HG03039 (cell line): ENCODE measurements at regions not wholly inside any gene's neighbourhood (a gene's known extent, or its start where the extent isn't known, plus 50 kb on each side); places are given as distances from the start of the nearest gene placed in this dataset.

Source experiments
- ATAC-seq: cut with Tn5 transposase; IDR thresholded peaks from one replicate; pipeline ENCODE4 v1.9.1; 2021; ENCODE audit warnings: mild to moderate bottlenecking, moderate library complexity; ENCODE audit not compliant: unreplicated experiment

GRCh38 chr7:35508623-35509400, 186.1 kb downstream of the HERPUD2 start:
- no peak for ATAC-seq

GRCh38 chr7:35505066-35505465, 189.9 kb downstream of the HERPUD2 start:
- ATAC-seq = no peak

DNA sequence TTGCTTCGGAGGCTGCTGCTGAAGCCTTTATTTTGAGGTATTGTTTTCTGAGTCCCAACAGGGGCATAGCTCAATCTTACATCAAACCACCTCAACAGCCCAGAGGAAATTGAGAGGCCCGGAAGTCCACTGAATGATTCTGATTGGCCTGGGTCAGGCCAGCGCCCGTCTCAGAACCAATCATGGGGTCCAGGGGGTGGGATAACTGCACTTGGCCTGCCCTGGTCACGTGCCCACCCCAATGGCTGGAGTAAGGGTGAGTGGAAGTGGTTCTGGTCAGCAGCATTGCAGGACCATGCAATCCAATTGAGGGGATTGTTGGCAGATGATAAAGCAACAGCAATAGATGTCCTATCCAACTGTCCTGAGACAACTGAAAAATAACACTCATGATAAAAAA, 190.6 kb downstream of the HERPUD2 start:
- no peak for ATAC-seq

DNA sequence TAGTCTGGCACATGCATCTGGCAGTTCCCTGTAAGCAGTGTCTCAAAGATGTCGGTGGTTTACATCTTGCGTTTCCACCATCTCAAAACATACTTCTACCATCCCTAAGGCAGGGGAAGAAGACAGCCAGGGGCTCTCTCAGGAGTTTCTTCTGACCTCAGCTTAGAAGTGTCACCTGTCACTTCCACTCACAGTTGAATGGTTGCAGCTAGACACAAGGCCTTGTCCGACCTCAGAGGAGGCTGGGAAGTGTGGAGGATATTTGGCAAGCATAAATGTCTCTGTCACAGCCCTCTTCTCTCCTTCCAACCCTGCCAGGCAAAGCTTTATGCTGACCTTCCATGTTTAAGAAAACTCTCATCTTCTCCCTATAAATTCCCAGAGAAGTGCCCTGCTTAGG, 193.3 kb downstream of the HERPUD2 start:
- no peak for ATAC-seq

DNA sequence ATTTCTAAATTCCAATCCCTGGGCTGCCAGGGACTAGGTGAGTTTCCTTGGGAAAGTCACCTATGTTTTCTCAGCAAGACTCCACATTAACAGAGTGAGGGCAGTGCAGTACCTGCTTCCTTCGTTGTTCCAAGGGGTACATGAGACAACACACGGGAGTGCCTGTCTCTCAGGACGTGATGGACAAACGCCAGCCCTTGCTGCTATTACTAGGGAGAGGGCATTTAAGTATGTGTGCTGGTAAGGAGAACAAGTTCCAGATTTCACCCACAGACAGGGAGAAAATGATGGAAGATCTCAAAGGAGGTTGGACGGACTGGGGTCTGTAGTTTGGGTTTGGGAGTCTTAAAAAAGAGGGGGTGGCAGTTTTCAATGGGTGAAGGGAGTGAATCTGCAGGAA, 195.7 kb downstream of the HERPUD2 start:
- no peak for ATAC-seq

GRCh38 chr7:35498416-35498815, 196.5 kb downstream of the HERPUD2 start:
- no peak for ATAC-seq

DNA sequence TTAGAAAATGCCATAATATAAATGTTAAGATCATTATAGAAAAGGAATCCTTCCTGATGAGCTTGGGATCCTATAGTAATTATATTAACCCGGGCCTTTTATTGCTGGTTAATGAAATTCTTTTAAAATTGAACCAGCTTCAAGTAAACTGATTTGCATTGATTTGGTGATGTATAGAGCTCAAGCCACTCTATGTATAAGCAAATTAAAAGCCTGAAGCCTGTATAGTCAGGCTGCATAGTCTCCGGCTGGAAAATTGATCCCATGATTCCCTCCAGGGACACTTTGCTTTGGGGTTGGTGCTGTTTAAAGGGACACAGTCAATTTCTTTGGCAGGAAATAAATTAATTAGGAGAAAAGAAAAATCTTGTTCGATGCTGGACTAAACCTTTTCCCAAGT, 199.1 kb downstream of the HERPUD2 start:
- no peak for ATAC-seq

GRCh38 chr7:35495377-35495776, 199.6 kb downstream of the HERPUD2 start:
- ATAC-seq = no peak

GRCh38 chr7:35494407-35494806, 200.5 kb downstream of the HERPUD2 start:
- no peak for ATAC-seq

- no peak for ATAC-seq
These were observed 202.3 kb downstream of the HERPUD2 start for GRCh38 chr7:35492451-35493175.

DNA sequence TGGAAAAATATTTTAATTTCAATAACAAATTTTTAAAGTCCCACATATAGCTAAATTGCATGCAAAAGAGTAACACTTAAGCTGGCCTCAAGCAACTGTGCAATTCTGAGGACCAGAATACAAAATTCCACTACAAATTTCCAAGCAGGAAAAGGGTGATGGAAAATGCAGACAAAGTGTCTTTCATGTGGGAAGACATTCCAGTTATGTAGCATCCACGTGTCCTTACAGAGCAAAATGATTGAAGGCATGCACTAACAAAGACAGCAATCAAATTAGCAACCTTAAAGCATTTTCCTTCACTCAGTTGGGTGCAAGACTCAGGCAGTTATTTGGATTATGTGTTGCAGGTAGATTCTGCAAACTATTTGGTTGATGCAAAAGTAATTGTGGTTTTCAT, 203.7 kb downstream of the HERPUD2 start:
- no peak for ATAC-seq

- no peak for ATAC-seq
These were observed 207.1 kb downstream of the HERPUD2 start for GRCh38 chr7:35487841-35488240.

DNA sequence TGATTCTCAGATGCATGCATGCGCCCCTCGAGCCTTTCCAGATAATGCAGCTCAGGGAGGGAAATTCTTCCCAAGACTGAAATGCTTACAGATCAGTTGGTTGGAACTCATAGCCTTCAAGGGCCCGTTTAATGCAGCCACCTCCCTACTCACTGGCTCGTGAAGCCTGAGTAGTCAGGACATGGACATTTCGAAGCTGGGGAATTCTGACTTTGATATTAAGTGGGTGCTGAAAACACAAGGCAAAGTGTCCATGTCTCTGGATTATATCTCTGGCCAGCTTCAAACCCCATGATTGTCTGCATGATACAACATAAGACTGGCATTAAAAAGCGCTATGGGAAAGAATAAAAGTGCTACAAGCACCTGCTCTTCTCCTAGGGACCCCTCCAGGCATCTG, 207.5 kb downstream of the HERPUD2 start:
- ATAC-seq = no peak

- ATAC-seq = no peak
These were observed 209.5 kb downstream of the HERPUD2 start for GRCh38 chr7:35485436-35485835.

- no peak for ATAC-seq
These were observed 211.4 kb downstream of the HERPUD2 start for GRCh38 chr7:35483568-35483967.

DNA sequence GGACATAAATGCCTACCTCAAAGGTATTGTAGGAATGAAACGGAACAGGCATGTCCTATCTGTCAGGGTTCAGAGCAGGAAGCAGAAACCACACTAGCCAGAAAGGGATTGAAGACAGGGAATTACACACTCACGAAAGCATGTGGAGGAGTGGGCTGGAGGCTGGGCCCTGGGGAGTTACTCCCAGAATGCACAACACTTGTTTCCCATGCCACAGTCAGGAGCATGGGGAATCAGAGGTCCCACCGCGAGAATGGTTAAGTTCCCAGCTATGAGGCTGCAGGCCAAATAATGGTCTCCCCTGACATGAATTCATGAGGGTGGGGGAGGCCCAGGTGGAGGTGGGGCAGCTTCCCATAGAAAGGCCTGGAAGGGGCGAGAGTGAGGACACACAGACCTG, 212.7 kb downstream of the HERPUD2 start:
- no peak for ATAC-seq

DNA sequence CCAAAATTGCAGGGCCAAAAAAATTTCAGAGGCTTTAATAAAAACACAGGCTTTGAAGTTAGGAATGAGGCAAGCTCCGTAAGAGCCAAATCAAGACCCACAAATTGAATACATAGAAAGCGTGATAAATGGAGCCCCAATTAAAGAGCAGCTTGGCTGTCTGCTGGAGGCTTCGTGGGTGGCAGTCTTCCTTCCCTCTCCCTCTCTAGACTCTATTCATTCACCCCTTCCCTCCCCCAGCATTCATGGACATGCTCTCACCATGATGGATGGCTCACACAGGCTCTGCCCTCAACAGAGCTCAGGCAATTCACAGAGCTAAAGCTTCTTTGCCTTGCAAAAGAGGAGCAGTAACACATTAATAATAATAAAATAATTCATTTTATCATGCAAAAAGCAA, 214.1 kb downstream of the HERPUD2 start:
- ATAC-seq = no peak

- ATAC-seq = no peak
These were observed 217.3 kb downstream of the HERPUD2 start for GRCh38 chr7:35477609-35478008.

DNA sequence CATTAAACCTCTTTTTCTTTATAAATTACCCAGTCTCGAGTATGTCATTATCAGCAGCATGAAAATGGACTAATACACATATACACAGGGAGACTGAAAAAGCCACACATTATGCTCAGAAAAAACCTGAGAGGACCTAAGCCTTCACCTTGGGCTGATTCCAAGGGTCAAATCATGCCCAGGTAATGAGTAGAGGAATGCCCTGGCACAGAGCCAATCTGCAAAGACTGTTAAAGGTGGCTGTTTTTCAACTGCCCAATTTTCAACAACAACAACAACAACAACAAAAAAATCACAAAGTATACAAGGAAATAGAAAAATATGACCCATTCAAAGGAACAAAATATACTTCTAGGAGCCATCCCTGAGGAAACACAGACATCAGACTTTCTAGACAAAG, 220.2 kb upstream of the TBX20 start:
- no peak for ATAC-seq

GRCh38 chr7:35468606-35469005, 214.7 kb upstream of the TBX20 start:
- ATAC-seq = no peak

DNA sequence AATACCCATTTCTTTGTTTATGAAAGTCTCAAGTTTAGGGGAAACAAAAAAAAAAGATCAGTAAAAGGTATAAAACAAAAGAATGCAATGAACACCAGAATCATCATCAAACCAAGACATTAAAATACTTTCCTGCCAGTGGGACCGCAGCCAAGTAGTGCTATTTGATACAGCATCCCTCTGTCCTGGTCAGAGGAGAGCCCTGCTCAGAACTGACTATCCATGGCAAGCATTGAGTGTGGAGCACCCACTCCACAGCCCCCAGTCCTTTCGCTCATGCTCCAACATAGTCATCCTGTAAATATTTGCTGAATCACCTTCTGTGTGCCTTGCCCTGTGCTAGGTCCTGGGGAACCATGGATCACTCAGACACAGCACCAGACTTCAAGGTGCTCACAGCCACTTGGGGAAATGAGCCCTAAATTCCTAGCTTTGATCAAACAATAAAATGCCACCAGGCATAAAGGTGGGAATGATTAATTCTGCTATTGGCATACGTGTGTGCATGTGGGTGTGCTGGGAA, 213.6 kb upstream of the TBX20 start:
- ATAC-seq = no peak

DNA sequence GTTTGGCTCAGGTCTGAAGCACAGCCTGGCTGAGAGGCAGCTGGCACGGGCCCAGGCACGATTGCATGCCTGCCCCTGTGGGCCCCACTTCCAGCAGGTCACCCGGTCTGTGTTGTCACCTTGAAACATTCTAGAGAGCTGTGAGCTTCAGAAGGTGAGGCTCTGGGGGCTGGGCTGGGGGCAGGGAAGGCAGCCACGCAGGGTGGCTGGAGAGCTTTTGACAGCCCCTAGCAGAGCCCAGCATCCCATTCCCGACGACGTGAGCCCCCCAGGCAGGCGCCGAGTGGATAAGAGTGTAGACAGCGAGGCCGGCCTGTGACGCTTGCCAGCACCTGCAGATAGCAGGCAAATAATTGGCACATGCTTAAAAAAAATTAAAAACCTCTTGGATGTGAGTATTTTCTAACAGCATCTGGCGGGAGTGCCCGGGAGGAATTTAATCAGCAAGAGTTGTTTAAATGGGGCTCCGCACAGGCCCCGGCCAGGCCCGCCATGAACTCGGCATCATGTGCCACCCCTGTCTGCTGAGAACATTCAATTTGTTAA, 212.0 kb upstream of the TBX20 start:
- no peak for ATAC-seq
